ENCODE measurements at regions not wholly inside any gene's neighbourhood (a gene's known extent, or its start where the extent isn't known, plus 50 kb on each side); places are given as distances from the start of the nearest gene placed in this dataset.

GRCh38 chr22:20652582-20652981 is 121.3 kb upstream of the SERPIND1 start:
- DNase-seq (no peak), ATAC-seq (ENCODE audit: low read depth) (no peak)
- no peak overlapping the region for H3K4me3 ChIP-seq (ENCODE audit: control extremely low read depth in 1 of 5, extremely low read depth in 1 of 5, insufficient read depth in 1 of 5, low read depth in 2 of 5, low read length in 4 of 5)
- TF ChIP-seq, protein P1, sequence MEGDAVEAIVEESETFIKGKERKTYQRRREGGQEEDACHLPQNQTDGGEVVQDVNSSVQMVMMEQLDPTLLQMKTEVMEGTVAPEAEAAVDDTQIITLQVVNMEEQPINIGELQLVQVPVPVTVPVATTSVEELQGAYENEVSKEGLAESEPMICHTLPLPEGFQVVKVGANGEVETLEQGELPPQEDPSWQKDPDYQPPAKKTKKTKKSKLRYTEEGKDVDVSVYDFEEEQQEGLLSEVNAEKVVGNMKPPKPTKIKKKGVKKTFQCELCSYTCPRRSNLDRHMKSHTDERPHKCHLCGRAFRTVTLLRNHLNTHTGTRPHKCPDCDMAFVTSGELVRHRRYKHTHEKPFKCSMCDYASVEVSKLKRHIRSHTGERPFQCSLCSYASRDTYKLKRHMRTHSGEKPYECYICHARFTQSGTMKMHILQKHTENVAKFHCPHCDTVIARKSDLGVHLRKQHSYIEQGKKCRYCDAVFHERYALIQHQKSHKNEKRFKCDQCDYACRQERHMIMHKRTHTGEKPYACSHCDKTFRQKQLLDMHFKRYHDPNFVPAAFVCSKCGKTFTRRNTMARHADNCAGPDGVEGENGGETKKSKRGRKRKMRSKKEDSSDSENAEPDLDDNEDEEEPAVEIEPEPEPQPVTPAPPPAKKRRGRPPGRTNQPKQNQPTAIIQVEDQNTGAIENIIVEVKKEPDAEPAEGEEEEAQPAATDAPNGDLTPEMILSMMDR (IDR thresholded peaks at IDR 0.05), result no peak
- TF ChIP-seq EZH2 (IDR thresholded peaks at IDR 0.05; ENCODE audit: borderline replicate concordance, insufficient read depth, low read depth, low read length, poor library complexity, severe bottlenecking), result no peak
- H2AFZ ChIP-seq (ENCODE audit: insufficient read depth, low read depth, low read length, poor library complexity, severe bottlenecking), result no peak overlapping the region
- no peaks in the 10 kb centered on the region for H3K4me1 Mint-ChIP-seq
- no peaks in the 10 kb centered on the region for H3K79me2 ChIP-seq (ENCODE audit: control insufficient read depth, insufficient read depth, low read length)
- H3K4me1 ChIP-seq (ENCODE audit: control insufficient read depth in 2 of 2, insufficient read depth in 2 of 2, low read length in 2 of 2), result no peaks in the 10 kb centered on the region
- H3K27me3 Mint-ChIP-seq, result peaks cover 5% of the 10 kb centered on the region
- no peak overlapping the region for H3K9ac ChIP-seq (ENCODE audit: low read length)
- no peaks in the 10 kb centered on the region for H3K36me3 ChIP-seq (replicated peaks in 1 of 2; ENCODE audit: control extremely low read depth in 1 of 2, control insufficient read depth in 1 of 2, extremely low read depth in 1 of 2, insufficient read depth in 2 of 2, low read length in 1 of 2)
- H3K9me3 ChIP-seq (ENCODE audit: control extremely low read depth in 1 of 3, control insufficient read depth in 2 of 3, insufficient read depth in 1 of 3, low read length in 2 of 3), result no peaks in the 10 kb centered on the region
- no peaks in the 10 kb centered on the region for H3K9me3 Mint-ChIP-seq (ENCODE audit: insufficient read depth)
- no peak overlapping the region for H3K4me3 Mint-ChIP-seq
- no peak overlapping the region for H3K27ac ChIP-seq (ENCODE audit: low read length in 2 of 2)
- H3K4me2 ChIP-seq (replicated peaks; ENCODE audit: low read depth, low read length, poor library complexity, severe bottlenecking), result no peak overlapping the region
- no peaks in the 10 kb centered on the region for H4K20me1 ChIP-seq (ENCODE audit: control insufficient read depth, insufficient read depth, low read length, poor library complexity, severe bottlenecking)
- no peak overlapping the region for H3K27ac Mint-ChIP-seq
- WGBS (ENCODE audit: insufficient coverage), result 92% methylated on average over 6 of the region's 6 CpGs
- peaks cover 0 to 3% (median 0%) of the 10 kb centered on the region in 4 experiments for H3K27me3 ChIP-seq (replicated peaks in 1 of 4; ENCODE audit: control extremely low read depth in 1 of 4, control insufficient read depth in 3 of 4, insufficient read depth in 4 of 4, low read length in 3 of 4)
- intact Hi-C loops (cut with micrococcal nuclease), result no loop called here
- ChIA-PET CTCF (no interaction called here), POLR2A (no interaction called here)

GRCh38 chr22:20653012-20653794 is 120.7 kb upstream of the SERPIND1 start:
- Mint-ChIP-seq H3K4me3 (no peak overlapping the region), H3K27ac (no peak overlapping the region), H3K9me3 (ENCODE audit: insufficient read depth) (no peaks in the 10 kb centered on the region), H3K27me3 (peaks cover 5% of the 10 kb centered on the region), H3K4me1 (no peaks in the 10 kb centered on the region)
- H3K27me3 ChIP-seq (replicated peaks in 1 of 4; ENCODE audit: control extremely low read depth in 1 of 4, control insufficient read depth in 3 of 4, insufficient read depth in 4 of 4, low read length in 3 of 4), result peaks cover 0 to 3% (median 0%) of the 10 kb centered on the region in 4 experiments
- intact Hi-C loops (cut with micrococcal nuclease), result no loop called here
- no peaks in the 10 kb centered on the region for H4K20me1 ChIP-seq (ENCODE audit: control insufficient read depth, insufficient read depth, low read length, poor library complexity, severe bottlenecking)
- TF ChIP-seq, protein P1 (IDR thresholded peaks at IDR 0.05), result no peak
- no peak for TF ChIP-seq EZH2 (IDR thresholded peaks at IDR 0.05; ENCODE audit: borderline replicate concordance, insufficient read depth, low read depth, low read length, poor library complexity, severe bottlenecking)
- DNase-seq, result no peak
- ChIA-PET CTCF (no interaction called here), POLR2A (no interaction called here)
- no peak overlapping the region for H2AFZ ChIP-seq (ENCODE audit: insufficient read depth, low read depth, low read length, poor library complexity, severe bottlenecking)
- H3K27ac ChIP-seq (ENCODE audit: low read length in 2 of 2), result no peak overlapping the region
- no peak for ATAC-seq (ENCODE audit: low read depth)
- no peaks in the 10 kb centered on the region for H3K9me3 ChIP-seq (ENCODE audit: control extremely low read depth in 1 of 3, control insufficient read depth in 2 of 3, insufficient read depth in 1 of 3, low read length in 2 of 3)
- no peak overlapping the region for H3K4me3 ChIP-seq (ENCODE audit: control extremely low read depth in 1 of 5, extremely low read depth in 1 of 5, insufficient read depth in 1 of 5, low read depth in 2 of 5, low read length in 4 of 5)
- 88% methylated on average over 6 of the region's 7 CpGs for WGBS (ENCODE audit: insufficient coverage)
- H3K79me2 ChIP-seq (ENCODE audit: control insufficient read depth, insufficient read depth, low read length), result no peaks in the 10 kb centered on the region
- no peak overlapping the region for H3K9ac ChIP-seq (ENCODE audit: low read length)
- no peaks in the 10 kb centered on the region for H3K4me1 ChIP-seq (ENCODE audit: control insufficient read depth in 2 of 2, insufficient read depth in 2 of 2, low read length in 2 of 2)
- H3K36me3 ChIP-seq (replicated peaks in 1 of 2; ENCODE audit: control extremely low read depth in 1 of 2, control insufficient read depth in 1 of 2, extremely low read depth in 1 of 2, insufficient read depth in 2 of 2, low read length in 1 of 2), result no peaks in the 10 kb centered on the region
- H3K4me2 ChIP-seq (replicated peaks; ENCODE audit: low read depth, low read length, poor library complexity, severe bottlenecking), result no peak overlapping the region

Data from B cell (primary cell).